WTC11 (cell line): ENCODE measurements at regions not wholly inside any gene's neighbourhood (a gene's known extent, or its start where the extent isn't known, plus 50 kb on each side); places are given as distances from the start of the nearest gene placed in this dataset.

ENCODE experiments used
- ATAC-seq: fragments of 200-7000 bp; cut with Tn5 transposase; 2 replicates; pipeline ENCODE4 v1.10.0; 2021; ENCODE audit warnings: mild to moderate bottlenecking, moderate library complexity
- CTCF ChIA-PET: fragments of 300-600 bp; sonication (Branson Sonifier 250); formaldehyde crosslinking; loops from one replicate; lab custom pipeline; 2021; ENCODE audit warnings: antibody characterized with exemption; lab: Charles Lee
- POLR2A ChIA-PET: fragments of 350-600 bp; sonication (Branson Sonifier 250); formaldehyde crosslinking; loops from one replicate; lab custom pipeline; 2021; ENCODE audit warnings: antibody characterized with exemption; lab: Charles Lee
- DNase-seq: peaks from one replicate; pipeline ENCODE4 v3.0.0; 2021; ENCODE audit warnings: low spot score
- H3K27ac Mint-ChIP-seq: 2 replicates; pipeline ENCODE4 v1.8.0; 2021; ENCODE audit warnings: mixed read lengths
- H3K27me3 Mint-ChIP-seq: 2 replicates; pipeline ENCODE4 v1.8.0; 2021; ENCODE audit warnings: low read depth, mild to moderate bottlenecking, moderate library complexity, mixed read lengths
- H3K36me3 Mint-ChIP-seq: 2 replicates; pipeline ENCODE4 v1.8.0; 2021; ENCODE audit warnings: mixed read lengths
- H3K4me1 Mint-ChIP-seq: 2 replicates; pipeline ENCODE4 v1.8.0; 2022; ENCODE audit warnings: mixed read lengths
- H3K4me3 Mint-ChIP-seq: 2 replicates; pipeline ENCODE4 v1.8.0; 2021; ENCODE audit warnings: mild to moderate bottlenecking, moderate library complexity, mixed read lengths
- H3K9me3 Mint-ChIP-seq: 2 replicates; pipeline ENCODE4 v1.8.0; 2021; ENCODE audit warnings: mixed read lengths
- AFF4 ChIP-seq: sonication (generic); formaldehyde crosslinking; IDR thresholded peaks from 2 replicates; pipeline ENCODE4 v1.8.1; 2023; ENCODE audit warnings: mild to moderate bottlenecking, missing genetic modification reagents, borderline replicate concordance
- CREB1 ChIP-seq: sonication (generic); formaldehyde crosslinking; IDR thresholded peaks from 2 replicates; pipeline ENCODE4 v1.8.0; 2023; ENCODE audit warnings: mild to moderate bottlenecking, missing genetic modification reagents
- CTCF ChIP-seq: fragments of 200-600 bp; IDR thresholded peaks from 2 replicates; pipeline ENCODE4 v1.8.0; 2022; ENCODE audit warnings: antibody characterized with exemption
- E2F4 ChIP-seq: sonication (generic); formaldehyde crosslinking; IDR thresholded peaks from 2 replicates; pipeline ENCODE4 v1.8.1; 2022; ENCODE audit warnings: low read depth, mild to moderate bottlenecking, moderate library complexity, missing genetic modification reagents, borderline replicate concordance
- EMX1 ChIP-seq: fragments of 250-450 bp; sonication (Bioruptor Pico); IDR thresholded peaks from 2 replicates; pipeline ENCODE4 v1.8.0; 2021; ENCODE audit warnings: mild to moderate bottlenecking
- FOXP1 ChIP-seq: sonication (generic); formaldehyde crosslinking; IDR thresholded peaks from 2 replicates; pipeline ENCODE4 v1.8.0; 2022; ENCODE audit warnings: missing genetic modification reagents, mild to moderate bottlenecking, moderate library complexity, borderline replicate concordance
- GRHL2 ChIP-seq: fragments of 250-450 bp; sonication (Bioruptor Pico); IDR thresholded peaks from 2 replicates; pipeline ENCODE4 v1.8.0; 2022; ENCODE audit warnings: mild to moderate bottlenecking, moderate library complexity; ENCODE audit not compliant: insufficient replicate concordance, severe bottlenecking
- HMGXB4 ChIP-seq: sonication (generic); formaldehyde crosslinking; IDR thresholded peaks from 2 replicates; pipeline ENCODE4 v1.8.1; 2023; ENCODE audit warnings: mild to moderate bottlenecking, moderate library complexity, missing genetic modification reagents
- JUN ChIP-seq: sonication (generic); formaldehyde crosslinking; IDR thresholded peaks from 2 replicates; pipeline ENCODE4 v1.8.0; 2023; ENCODE audit warnings: mild to moderate bottlenecking, missing genetic modification reagents
- MXD4 ChIP-seq: fragments of 250-450 bp; sonication (Bioruptor Pico); IDR thresholded peaks from 2 replicates; pipeline ENCODE4 v1.8.0; 2021; ENCODE audit warnings: mild to moderate bottlenecking, moderate library complexity, borderline replicate concordance
- MYBL2 ChIP-seq: sonication (generic); formaldehyde crosslinking; IDR thresholded peaks from 2 replicates; pipeline ENCODE4 v1.8.1; 2023; ENCODE audit warnings: mild to moderate bottlenecking, moderate library complexity, missing genetic modification reagents
- PREB ChIP-seq: sonication (generic); formaldehyde crosslinking; IDR thresholded peaks from 2 replicates; pipeline ENCODE4 v1.8.1; 2022; ENCODE audit warnings: mild to moderate bottlenecking, missing genetic modification reagents, moderate library complexity, borderline replicate concordance
- RELA ChIP-seq: sonication (generic); formaldehyde crosslinking; IDR thresholded peaks from 2 replicates; pipeline ENCODE4 v1.8.1; 2022; ENCODE audit warnings: missing genetic modification reagents, mild to moderate bottlenecking, borderline replicate concordance
- SMAD3 ChIP-seq: sonication (generic); formaldehyde crosslinking; IDR thresholded peaks from 2 replicates; pipeline ENCODE4 v1.8.0; 2022; ENCODE audit warnings: missing genetic modification reagents, mild to moderate bottlenecking, borderline replicate concordance
- SOX15 ChIP-seq: fragments of 250-450 bp; sonication (Bioruptor Pico); IDR thresholded peaks from 2 replicates; pipeline ENCODE4 v1.9.0; 2021; ENCODE audit warnings: mild to moderate bottlenecking
- USF1 ChIP-seq: sonication (generic); formaldehyde crosslinking; IDR thresholded peaks from 2 replicates; pipeline ENCODE4 v1.8.0; 2022; ENCODE audit warnings: mild to moderate bottlenecking, missing genetic modification reagents
- ZBTB43 ChIP-seq: sonication (generic); formaldehyde crosslinking; IDR thresholded peaks from 2 replicates; pipeline ENCODE4 v1.8.1; 2023; ENCODE audit warnings: mild to moderate bottlenecking, missing genetic modification reagents
- ZNF121 ChIP-seq: sonication (generic); formaldehyde crosslinking; IDR thresholded peaks from 2 replicates; pipeline ENCODE4 v1.8.0; 2023; ENCODE audit warnings: missing genetic modification reagents
- ZNF317 ChIP-seq: sonication (generic); formaldehyde crosslinking; IDR thresholded peaks from 2 replicates; pipeline ENCODE4 v1.8.1; 2023; ENCODE audit warnings: low read depth, mild to moderate bottlenecking, moderate library complexity, missing genetic modification reagents, borderline replicate concordance
- ZNF416 ChIP-seq: fragments of 250-450 bp; sonication (Bioruptor Pico); IDR thresholded peaks from 2 replicates; pipeline ENCODE4 v1.9.0; 2021; ENCODE audit warnings: mild to moderate bottlenecking, inconsistent platforms
- ZNF423 ChIP-seq: fragments of 250-450 bp; sonication (Bioruptor Pico); IDR thresholded peaks from 2 replicates; pipeline ENCODE4 v2.1.2; 2022; ENCODE audit warnings: mild to moderate bottlenecking, moderate library complexity

GRCh38 chr12:107145397-107145796 lies 52.0 kb upstream of the CRY1 start:
- Mint-ChIP-seq H3K36me3 (no peaks in the 10 kb centered on the region), H3K4me3 (no peak overlapping the region), H3K27ac (no peak overlapping the region), H3K4me1 (peaks cover 11% of the 10 kb centered on the region)
- CTCF ChIA-PET = interaction anchor here (1.5 kb wide), 1 partner anchor 14 kb away, joined by 4 read pairs; no protein-coding TSS in a partner anchor
- no peak for DNase-seq
- TF ChIP-seq PREB (no peak), CREB1 (no peak), CTCF (no peak), EMX1 (no peak), ZNF317 (CRISPR knock-in tag) (no peak), E2F4 (CRISPR knock-in tag) (no peak), ZBTB43 (CRISPR knock-in tag) (no peak), ZNF416 (CRISPR knock-in tag) (no peak), RELA (CRISPR knock-in tag) (no peak), JUN (no peak), ZNF121 (no peak), HMGXB4 (CRISPR knock-in tag) (no peak), GRHL2 (CRISPR knock-in tag) (no peak), FOXP1 (CRISPR knock-in tag) (no peak), MXD4 (CRISPR knock-in tag) (no peak), ZNF423 (CRISPR knock-in tag) (no peak)
- TF ChIP-seq, all 79 proteins: peak for 0
- Mint-ChIP-seq H3K27me3 (no peaks in the 10 kb centered on the region; the same call in 1 of the 2 replicates), H3K9me3 (no peaks in the 10 kb centered on the region)
- POLR2A ChIA-PET = no interaction called here
- ATAC-seq = no peak

GRCh38 chr12:107148107-107148506 lies 54.8 kb upstream of the CRY1 start:
- H3K9me3 Mint-ChIP-seq = peaks cover 8% of the 10 kb centered on the region
- ChIA-PET CTCF (no interaction called here), POLR2A (no interaction called here)
- no peak overlapping the region for H3K27ac Mint-ChIP-seq
- no peak for DNase-seq
- no peaks in the 10 kb centered on the region for H3K36me3 Mint-ChIP-seq
- no peak for ATAC-seq
- no peak overlapping the region for H3K4me3 Mint-ChIP-seq
- H3K4me1 Mint-ChIP-seq = peaks cover 11% of the 10 kb centered on the region
- no peaks in the 10 kb centered on the region; the same call in 1 of the 2 replicates for H3K27me3 Mint-ChIP-seq
- TF ChIP-seq USF1 (CRISPR knock-in tag) (no peak), SOX15 (CRISPR knock-in tag) (no peak), MYBL2 (no peak), AFF4 (CRISPR knock-in tag) (no peak), ZBTB43 (CRISPR knock-in tag) (no peak), HMGXB4 (CRISPR knock-in tag) (no peak), SMAD3 (CRISPR knock-in tag) (no peak)
